Duodenal mucosa (tissue), 2 donors: ENCODE measurements at regions not wholly inside any gene's neighbourhood (a gene's known extent, or its start where the extent isn't known, plus 50 kb on each side); places are given as distances from the start of the nearest gene placed in this dataset.

Source experiments
- H3K27ac ChIP-seq: one replicate; pipeline ENCODE4 v1.7.0; 2013; ENCODE audit warnings: low read depth, low read length
- H3K27me3 ChIP-seq, 2 donors: one replicate each; pipeline ENCODE4 v1.7.0; 2013; ENCODE audit warnings: low read length in 2 of 2, control low read depth in 1 of 2; ENCODE audit not compliant: insufficient read depth in 2 of 2, control insufficient read depth in 1 of 2
- H3K36me3 ChIP-seq, 2 donors: one replicate each; pipeline ENCODE4 v1.7.0; 2013; ENCODE audit warnings: low read length in 2 of 2, control low read depth in 1 of 2; ENCODE audit not compliant: insufficient read depth in 2 of 2, control insufficient read depth in 1 of 2
- H3K4me1 ChIP-seq, 2 donors: one replicate each; pipeline ENCODE4 v1.7.0; 2013; ENCODE audit warnings: low read length in 2 of 2, control low read depth in 1 of 2; ENCODE audit not compliant: insufficient read depth in 2 of 2, control insufficient read depth in 1 of 2
- H3K4me3 ChIP-seq, 2 donors: one replicate each; pipeline ENCODE4 v1.7.0; 2013; ENCODE audit warnings: low read length in 2 of 2, low read depth in 1 of 2
- H3K9ac ChIP-seq, 2 donors: one replicate each; pipeline ENCODE4 v1.7.0; 2013; ENCODE audit warnings: low read length in 2 of 2, low read depth in 1 of 2
- H3K9me3 ChIP-seq, 2 donors: one replicate each; pipeline ENCODE4 v1.7.0; 2013; ENCODE audit warnings: low read length in 2 of 2, control low read depth in 1 of 2; ENCODE audit not compliant: control insufficient read depth in 1 of 2

DNA sequence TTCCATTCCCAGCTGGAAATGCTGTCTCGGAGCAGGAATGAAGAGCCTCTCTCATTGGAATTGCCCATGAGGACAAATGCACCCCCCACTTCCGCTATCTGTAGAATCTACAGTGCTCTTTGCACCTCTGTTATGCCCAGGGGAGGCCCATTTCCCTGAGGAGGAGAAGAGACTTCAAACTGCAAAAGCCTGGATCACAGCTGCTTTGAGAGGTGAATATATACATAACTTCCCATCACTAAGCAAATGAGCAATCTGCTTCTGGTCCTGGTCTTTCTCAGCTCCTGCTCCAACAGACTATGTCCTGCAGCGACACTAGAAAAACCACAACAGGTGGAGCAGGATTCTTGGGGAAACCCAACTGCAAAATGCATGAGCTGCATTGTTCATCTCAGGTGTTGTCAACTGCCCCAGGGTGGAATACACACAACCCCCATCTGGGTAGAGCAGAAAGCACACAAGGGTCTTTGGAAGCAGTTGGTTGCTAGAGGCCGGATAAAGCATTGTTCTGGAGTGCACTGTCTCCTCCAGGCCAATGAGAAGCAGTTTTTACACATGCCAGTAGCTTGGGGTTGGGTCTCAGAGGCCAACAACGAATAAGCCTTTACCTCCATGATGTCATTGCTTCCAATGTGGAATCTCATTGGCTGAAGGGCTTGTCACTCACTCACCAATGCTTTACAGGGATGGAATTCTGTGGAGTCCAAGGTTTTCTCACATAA lies 67.7 kb upstream of the RAB4A start:
- H3K4me1 ChIP-seq, result peaks cover 7 to 9% of the 10 kb centered on the region in 2 donors
- H3K27ac ChIP-seq, result no peak overlapping the region
- H3K9me3 ChIP-seq, result no peaks in the 10 kb centered on the region
- H3K36me3 ChIP-seq, result no peaks in the 10 kb centered on the region
- H3K4me3 ChIP-seq, result no peak overlapping the region
- no peak overlapping the region for H3K9ac ChIP-seq
- no peaks in the 10 kb centered on the region for H3K27me3 ChIP-seq

GRCh38 chr1:229203991-229204632 lies 66.8 kb upstream of the RAB4A start:
- no peak overlapping the region for H3K9ac ChIP-seq
- peaks cover 7% of the 10 kb centered on the region in 2 donors for H3K4me1 ChIP-seq
- no peak overlapping the region for H3K4me3 ChIP-seq
- H3K9me3 ChIP-seq, result no peaks in the 10 kb centered on the region
- no peak overlapping the region for H3K27ac ChIP-seq
- no peaks in the 10 kb centered on the region for H3K36me3 ChIP-seq
- no peaks in the 10 kb centered on the region for H3K27me3 ChIP-seq

DNA sequence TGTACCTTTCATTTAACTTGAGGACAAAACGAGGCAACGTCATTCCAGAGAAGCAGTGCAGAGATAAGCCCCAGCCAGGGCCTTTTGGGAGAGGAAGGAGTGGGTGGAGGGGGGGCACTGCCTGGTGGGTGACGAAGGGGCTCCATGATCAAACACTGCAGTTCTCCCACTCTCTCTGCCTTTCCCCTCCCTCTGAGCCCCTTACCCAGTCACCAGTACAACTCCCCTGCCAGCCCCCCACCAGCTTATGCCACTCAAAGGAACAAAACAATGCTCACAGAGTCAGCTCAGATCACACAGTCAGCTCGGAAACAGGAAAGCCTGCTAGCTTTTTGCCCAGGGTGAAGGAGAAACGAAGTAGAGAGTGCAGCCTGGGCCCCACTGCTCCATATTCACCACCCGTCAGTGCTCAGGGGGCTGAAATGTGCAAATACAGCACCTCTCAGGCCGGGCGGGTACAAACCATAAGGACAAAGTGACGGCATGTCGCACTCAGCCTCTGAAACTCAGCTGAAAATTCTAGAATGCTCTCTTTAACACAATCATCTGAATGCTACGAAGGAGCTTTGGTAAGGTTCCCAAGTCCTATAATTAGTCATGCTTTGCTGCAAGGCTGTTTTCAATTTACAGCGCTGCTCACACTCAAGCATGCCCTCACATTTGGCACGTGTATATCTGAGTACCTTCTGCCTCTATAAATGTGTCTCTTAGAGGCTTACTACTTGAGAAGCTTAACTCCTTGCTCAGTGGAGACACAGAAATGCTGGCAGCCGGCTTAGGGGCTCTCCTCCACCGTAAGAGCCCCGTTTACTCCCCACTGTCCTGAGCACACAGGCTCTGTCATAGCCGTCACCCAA lies 65.8 kb upstream of the RAB4A start:
- Histone ChIP-seq H3K9ac (no peak overlapping the region), H3K27ac (no peak overlapping the region), H3K36me3 (no peaks in the 10 kb centered on the region), H3K9me3 (no peaks in the 10 kb centered on the region), H3K4me1 (no peaks in the 10 kb centered on the region), H3K27me3 (no peaks in the 10 kb centered on the region), H3K4me3 (no peak overlapping the region)

- no peaks in the 10 kb centered on the region for H3K4me1 ChIP-seq
- H3K27ac ChIP-seq, result no peak overlapping the region
These were observed 65.1 kb upstream of the RAB4A start for GRCh38 chr1:229205854-229206253.

DNA sequence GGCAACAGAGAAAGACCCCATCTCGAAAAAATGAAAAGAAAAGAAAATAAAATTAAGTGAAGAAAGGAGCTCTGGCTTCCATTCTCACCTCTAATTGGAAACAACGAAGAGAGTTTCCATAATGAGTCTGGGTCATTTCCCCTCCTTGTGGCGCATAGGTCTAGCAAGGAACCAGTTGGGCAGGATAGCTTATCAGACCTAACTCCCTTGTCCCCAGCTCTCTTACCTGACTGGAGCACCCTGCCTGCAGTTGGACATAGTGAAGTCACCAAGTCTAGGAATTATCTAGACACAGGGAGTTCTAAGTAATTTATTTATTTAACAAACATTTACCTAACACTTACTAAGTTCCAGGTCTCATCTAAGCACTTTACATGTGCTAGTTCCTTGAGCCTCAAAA lies 63.0 kb upstream of the RAB4A start:
- no peaks in the 10 kb centered on the region for H3K4me1 ChIP-seq

More at GRCh38 chr1:229205854-229206253, 65.1 kb upstream of the RAB4A start:
- H3K4me3 ChIP-seq, result no peak overlapping the region
- H3K9ac ChIP-seq, result no peak overlapping the region
- no peaks in the 10 kb centered on the region for H3K27me3 ChIP-seq
- H3K9me3 ChIP-seq, result no peaks in the 10 kb centered on the region
- H3K36me3 ChIP-seq, result no peaks in the 10 kb centered on the region

GRCh38 chr1:229208481-229208880 lies 62.4 kb upstream of the RAB4A start:
- Histone ChIP-seq H3K36me3 (no peaks in the 10 kb centered on the region), H3K27me3 (no peaks in the 10 kb centered on the region), H3K9me3 (no peaks in the 10 kb centered on the region), H3K9ac (no peak overlapping the region), H3K4me1 (no peaks in the 10 kb centered on the region), H3K27ac (no peak overlapping the region), H3K4me3 (no peak overlapping the region)

More for the DNA sequence above, 63.0 kb upstream of the RAB4A start:
- no peaks in the 10 kb centered on the region for H3K36me3 ChIP-seq
- H3K27ac ChIP-seq, result no peak overlapping the region
- H3K27me3 ChIP-seq, result no peaks in the 10 kb centered on the region
- no peak overlapping the region for H3K9ac ChIP-seq
- H3K9me3 ChIP-seq, result no peaks in the 10 kb centered on the region
- H3K4me3 ChIP-seq, result no peak overlapping the region

DNA sequence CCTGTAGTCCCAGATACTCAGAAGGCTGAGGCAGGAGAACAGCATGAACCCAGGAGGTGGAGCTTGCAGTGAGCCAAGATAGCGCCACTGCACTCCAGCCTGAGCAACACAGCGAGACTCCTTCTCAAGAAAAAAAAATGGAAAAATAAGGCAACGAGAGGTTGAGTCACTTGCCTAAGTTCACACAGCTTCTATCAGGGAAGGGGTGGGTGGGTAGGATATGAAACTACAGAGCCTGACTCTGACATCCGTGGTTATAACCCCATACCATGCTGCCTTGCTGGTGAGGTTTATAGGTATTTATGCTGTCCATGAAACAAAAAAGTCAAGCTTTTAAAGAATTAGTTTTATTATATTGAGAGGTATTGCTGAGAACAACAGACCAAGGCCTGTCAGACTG lies 61.5 kb upstream of the RAB4A start:
- no peaks in the 10 kb centered on the region for H3K9me3 ChIP-seq
- H3K4me1 ChIP-seq, result no peaks in the 10 kb centered on the region
- no peak overlapping the region for H3K9ac ChIP-seq
- no peak overlapping the region for H3K27ac ChIP-seq
- no peak overlapping the region for H3K4me3 ChIP-seq
- H3K36me3 ChIP-seq, result no peaks in the 10 kb centered on the region
- no peaks in the 10 kb centered on the region for H3K27me3 ChIP-seq

DNA sequence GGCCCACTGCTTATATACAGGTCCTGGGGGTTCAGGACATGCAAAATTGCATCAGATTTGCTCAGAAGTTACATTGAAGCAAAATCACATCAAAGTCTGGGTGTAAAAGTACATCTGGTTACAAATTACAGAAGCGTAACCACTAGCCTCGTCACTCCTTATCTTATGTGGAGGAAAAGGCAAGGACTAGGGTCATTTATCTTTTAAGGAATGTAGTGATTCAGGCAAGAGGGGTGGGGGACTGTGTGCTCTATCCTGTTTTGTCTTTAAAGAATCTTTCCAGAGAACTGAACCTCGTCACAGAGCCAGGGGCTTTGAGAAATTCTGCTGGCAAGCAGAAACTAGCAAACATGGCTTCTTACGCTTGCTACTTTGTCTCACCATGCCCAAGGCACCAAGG lies 61.1 kb upstream of the RAB4A start:
- Histone ChIP-seq H3K36me3 (no peaks in the 10 kb centered on the region), H3K27ac (no peak overlapping the region), H3K4me1 (no peaks in the 10 kb centered on the region), H3K9ac (no peak overlapping the region), H3K9me3 (no peaks in the 10 kb centered on the region), H3K4me3 (no peak overlapping the region), H3K27me3 (no peaks in the 10 kb centered on the region)

DNA sequence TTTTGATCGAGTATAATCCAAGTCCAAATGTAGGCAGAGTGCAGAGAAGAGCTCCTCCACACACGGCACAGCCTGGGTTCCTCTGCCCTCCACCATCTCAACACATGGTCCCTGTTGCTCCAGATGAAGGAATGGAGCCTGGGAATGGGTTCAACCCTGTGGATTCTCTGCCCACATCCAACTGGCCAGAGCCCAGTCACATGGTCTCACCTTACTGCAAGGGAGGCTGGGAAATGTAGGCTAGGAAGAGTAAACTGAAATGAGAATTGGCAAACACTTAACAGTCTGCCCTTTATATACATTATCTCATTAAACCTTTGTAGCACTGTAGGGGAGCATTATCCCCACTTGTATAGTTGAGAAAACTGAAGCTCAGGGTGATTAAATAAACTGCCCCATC lies 60.1 kb upstream of the RAB4A start:
- Histone ChIP-seq H3K27ac (no peak overlapping the region), H3K4me1 (no peaks in the 10 kb centered on the region), H3K9ac (no peak overlapping the region), H3K27me3 (no peaks in the 10 kb centered on the region), H3K4me3 (no peak overlapping the region), H3K9me3 (no peaks in the 10 kb centered on the region), H3K36me3 (no peaks in the 10 kb centered on the region)

GRCh38 chr1:229213797-229214196 lies 57.1 kb upstream of the RAB4A start:
- H3K27ac ChIP-seq, result no peak overlapping the region
- no peak overlapping the region for H3K4me3 ChIP-seq
- no peak overlapping the region for H3K9ac ChIP-seq
- no peaks in the 10 kb centered on the region for H3K4me1 ChIP-seq
- H3K9me3 ChIP-seq, result no peaks in the 10 kb centered on the region
- no peaks in the 10 kb centered on the region for H3K36me3 ChIP-seq
- H3K27me3 ChIP-seq, result no peaks in the 10 kb centered on the region
